NAMALWA (cell line): ENCODE measurements at regions not wholly inside any gene's neighbourhood (a gene's known extent, or its start where the extent isn't known, plus 50 kb on each side); places are given as distances from the start of the nearest gene placed in this dataset.
"Not testable (repeated sequence)": the region's sequence is repeated elsewhere in the genome, so short reads cannot be mapped to it uniquely, and the experiment has no call there.

ENCODE experiments used
- DNase-seq: peaks from one replicate; pipeline ENCODE4 v3.0.0-alpha.2; 2015; ENCODE audit warnings: low spot score

- no peak for DNase-seq
These were observed 474.2 kb upstream of the FANCL start for GRCh38 chr2:58715344-58715743.

- no peak for DNase-seq
These were observed 473.1 kb upstream of the FANCL start for GRCh38 chr2:58714238-58714637.

- no peak for DNase-seq
These were observed 469.7 kb upstream of the FANCL start for GRCh38 chr2:58710795-58711279.

- DNase-seq, result no peak
These were observed 468.7 kb upstream of the FANCL start for GRCh38 chr2:58709687-58710354.

GRCh38 chr2:58709274-58709673 is 468.1 kb upstream of the FANCL start:
- no peak for DNase-seq

- DNase-seq, result no peak
These were observed 467.4 kb upstream of the FANCL start for GRCh38 chr2:58708565-58708964.

- no peak for DNase-seq
These were observed 461.3 kb upstream of the FANCL start for GRCh38 chr2:58702302-58702885.

GRCh38 chr2:58701688-58702301 is 460.7 kb upstream of the FANCL start:
- DNase-seq, result no peak

GRCh38 chr2:58700591-58700990 is 459.5 kb upstream of the FANCL start:
- DNase-seq, result no peak

GRCh38 chr2:58699411-58699810 is 458.3 kb upstream of the FANCL start:
- no peak for DNase-seq

- no peak for DNase-seq
These were observed 457.5 kb upstream of the FANCL start for GRCh38 chr2:58698620-58699019.

GRCh38 chr2:58694114-58694513 is 453.0 kb upstream of the FANCL start:
- DNase-seq, result not testable (repeated sequence)

- DNase-seq, result not testable (repeated sequence)
These were observed 449.9 kb upstream of the FANCL start for GRCh38 chr2:58691041-58691440.

GRCh38 chr2:58688813-58689212 is 447.7 kb upstream of the FANCL start:
- no peak for DNase-seq

GRCh38 chr2:58686776-58687175 is 445.7 kb upstream of the FANCL start:
- DNase-seq, result peak; percentile 5

GRCh38 chr2:58680755-58681310 is 439.7 kb upstream of the FANCL start:
- peak; percentile 9 for DNase-seq

- DNase-seq, result no peak
These were observed 436.6 kb upstream of the FANCL start for GRCh38 chr2:58677748-58678147.

- DNase-seq, result no peak
These were observed 430.6 kb upstream of the FANCL start for GRCh38 chr2:58671675-58672074.

GRCh38 chr2:58669998-58670397 is 428.9 kb upstream of the FANCL start:
- DNase-seq, result no peak

- DNase-seq, result no peak
These were observed 426.1 kb upstream of the FANCL start for GRCh38 chr2:58667137-58667774.

- no peak for DNase-seq
These were observed 425.3 kb upstream of the FANCL start for GRCh38 chr2:58666323-58666970.

GRCh38 chr2:58665154-58665553 is 424.0 kb upstream of the FANCL start:
- DNase-seq, result no peak
